Suppressor macrophage (primary cell): ENCODE measurements at regions not wholly inside any gene's neighbourhood (a gene's known extent, or its start where the extent isn't known, plus 50 kb on each side); places are given as distances from the start of the nearest gene placed in this dataset.

ENCODE experiments used
- DNase-seq, 4 experiments: peaks; one replicate each; pipeline ENCODE4 v3.0.0-alpha.2; 2020 to 2022

- DNase-seq: no peak
Measured at GRCh38 chr9:99555792-99556191, 265.9 kb upstream of the NR4A3 start.

- no peak for DNase-seq
Measured at GRCh38 chr9:99556998-99557397, 264.7 kb upstream of the NR4A3 start.

- no peak for DNase-seq
Measured at GRCh38 chr9:99557816-99558215, 263.9 kb upstream of the NR4A3 start.

- DNase-seq: no peak
Measured at GRCh38 chr9:99559776-99560175, 261.9 kb upstream of the NR4A3 start.

- DNase-seq: no peak
Measured at GRCh38 chr9:99560561-99560960, 261.1 kb upstream of the NR4A3 start.

- peak; percentile 21 to 49 (median 34) for DNase-seq
Measured at GRCh38 chr9:99561509-99561917, 260.2 kb upstream of the NR4A3 start.

- DNase-seq: no peak
Measured at GRCh38 chr9:99561961-99562565, 259.6 kb upstream of the NR4A3 start.

GRCh38 chr9:99563364-99563763, 258.3 kb upstream of the NR4A3 start:
- DNase-seq: no peak

GRCh38 chr9:99565203-99565602, 256.5 kb upstream of the NR4A3 start:
- no peak for DNase-seq

GRCh38 chr9:99567436-99567835, 254.2 kb upstream of the NR4A3 start:
- peak in 2 of 4 experiments; percentile 22 to 45 for DNase-seq

- DNase-seq: no peak
Measured at GRCh38 chr9:99569840-99570239, 251.8 kb upstream of the NR4A3 start.

- DNase-seq: no peak
Measured at GRCh38 chr9:99572567-99572966, 249.1 kb upstream of the NR4A3 start.

- no peak for DNase-seq
Measured at GRCh38 chr9:99573085-99573484, 248.6 kb upstream of the NR4A3 start.

GRCh38 chr9:99573886-99574285, 247.8 kb upstream of the NR4A3 start:
- DNase-seq: peak in 1 of 4 experiments; percentile 68

GRCh38 chr9:99576002-99576401, 245.7 kb upstream of the NR4A3 start:
- DNase-seq: no peak

- no peak for DNase-seq
Measured at GRCh38 chr9:99576876-99577275, 244.8 kb upstream of the NR4A3 start.

- DNase-seq: peak in 1 of 4 experiments; percentile 36
Measured at GRCh38 chr9:99577351-99577750, 244.3 kb upstream of the NR4A3 start.

- DNase-seq: no peak
Measured at GRCh38 chr9:99578666-99579065, 243.0 kb upstream of the NR4A3 start.

- peak; percentile 60 to 90 (median 82) for DNase-seq
Measured at GRCh38 chr9:99579964-99580363, 241.7 kb upstream of the NR4A3 start.

GRCh38 chr9:99582814-99583213, 238.9 kb upstream of the NR4A3 start:
- DNase-seq: peak in 2 of 4 experiments; percentile 29 to 41

- no peak for DNase-seq
Measured at GRCh38 chr9:99588299-99588698, 233.4 kb upstream of the NR4A3 start.

GRCh38 chr9:99588747-99589146, 232.9 kb upstream of the NR4A3 start:
- no peak for DNase-seq

GRCh38 chr9:99590410-99590809, 231.3 kb upstream of the NR4A3 start:
- DNase-seq: no peak

- peak; percentile 69 to 89 (median 84) for DNase-seq
Measured at GRCh38 chr9:99590840-99591239, 230.8 kb upstream of the NR4A3 start.

GRCh38 chr9:99591770-99592169, 229.9 kb upstream of the NR4A3 start:
- DNase-seq: no peak
